Gastrocnemius medialis (tissue), 4 donors: ENCODE measurements at regions not wholly inside any gene's neighbourhood (a gene's known extent, or its start where the extent isn't known, plus 50 kb on each side); places are given as distances from the start of the nearest gene placed in this dataset.

Source experiments
- POLR2A ChIP-seq, 2 donors: fragments of 450-650 bp; IDR thresholded peaks; one replicate each; pipeline ENCODE4 v1.6.1; 2017; ENCODE audit warnings: antibody characterized with exemption in 2 of 2, mild to moderate bottlenecking in 2 of 2, moderate library complexity in 2 of 2
- TF ChIP-seq, protein P1 (sequence below), 5 experiments: fragments of 450-650 bp in 3 of 5; fragments of 200-600 bp in 2 of 5; sonication (generic) in 2 of 5; IDR thresholded peaks in 4 of 5; conservative IDR thresholded peaks in 1 of 5; 1 replicate in 4 of 5; 2 replicates in 1 of 5; pipeline ENCODE4 v1.5.1; 2016 to 2019; ENCODE audit warnings: antibody characterized with exemption in 5 of 5, mild to moderate bottlenecking in 3 of 5, moderate library complexity in 3 of 5

DNA sequence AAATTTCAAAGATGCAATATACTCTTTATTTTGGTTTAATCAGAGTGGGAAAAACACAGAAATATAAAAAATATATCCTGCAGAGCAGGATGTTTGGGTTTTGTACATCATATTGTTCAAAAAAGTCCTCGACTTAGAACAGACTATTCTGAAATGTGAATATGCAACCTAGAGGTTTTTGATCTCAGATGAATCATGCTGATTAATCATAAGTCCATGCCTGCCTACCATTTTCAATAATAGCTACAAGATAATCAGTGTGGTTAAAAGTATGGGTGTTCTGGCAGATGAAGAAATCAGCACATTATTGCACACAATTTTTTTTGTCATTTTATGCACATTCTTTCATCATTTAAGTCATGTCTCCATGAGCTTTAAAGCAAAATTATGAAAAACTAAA, 1261.0 kb upstream of the NXPH2 start:
- TF ChIP-seq POLR2A (IDR thresholded peaks at IDR 0.05): no peak
- TF ChIP-seq, protein P1, sequence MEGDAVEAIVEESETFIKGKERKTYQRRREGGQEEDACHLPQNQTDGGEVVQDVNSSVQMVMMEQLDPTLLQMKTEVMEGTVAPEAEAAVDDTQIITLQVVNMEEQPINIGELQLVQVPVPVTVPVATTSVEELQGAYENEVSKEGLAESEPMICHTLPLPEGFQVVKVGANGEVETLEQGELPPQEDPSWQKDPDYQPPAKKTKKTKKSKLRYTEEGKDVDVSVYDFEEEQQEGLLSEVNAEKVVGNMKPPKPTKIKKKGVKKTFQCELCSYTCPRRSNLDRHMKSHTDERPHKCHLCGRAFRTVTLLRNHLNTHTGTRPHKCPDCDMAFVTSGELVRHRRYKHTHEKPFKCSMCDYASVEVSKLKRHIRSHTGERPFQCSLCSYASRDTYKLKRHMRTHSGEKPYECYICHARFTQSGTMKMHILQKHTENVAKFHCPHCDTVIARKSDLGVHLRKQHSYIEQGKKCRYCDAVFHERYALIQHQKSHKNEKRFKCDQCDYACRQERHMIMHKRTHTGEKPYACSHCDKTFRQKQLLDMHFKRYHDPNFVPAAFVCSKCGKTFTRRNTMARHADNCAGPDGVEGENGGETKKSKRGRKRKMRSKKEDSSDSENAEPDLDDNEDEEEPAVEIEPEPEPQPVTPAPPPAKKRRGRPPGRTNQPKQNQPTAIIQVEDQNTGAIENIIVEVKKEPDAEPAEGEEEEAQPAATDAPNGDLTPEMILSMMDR (IDR thresholded peaks at IDR 0.05 in 4 of 5, conservative IDR thresholded peaks at IDR 0.05 in 1 of 5): no peak
